Amygdala (tissue), 56 donors: ENCODE measurements at regions not wholly inside any gene's neighbourhood (a gene's known extent, or its start where the extent isn't known, plus 50 kb on each side); places are given as distances from the start of the nearest gene placed in this dataset.
A peak's percentile ranks its signal among the peaks of the same experiment; 100 is the strongest.
"Not testable (repeated sequence)": the region's sequence is repeated elsewhere in the genome, so short reads cannot be mapped to it uniquely, and the experiment has no call there.

ENCODE experiments used
- DNase-seq, 56 donors: peaks; one replicate each; lab custom pipeline; 2025; lab: John Stamatoyannopoulos, UW

DNA sequence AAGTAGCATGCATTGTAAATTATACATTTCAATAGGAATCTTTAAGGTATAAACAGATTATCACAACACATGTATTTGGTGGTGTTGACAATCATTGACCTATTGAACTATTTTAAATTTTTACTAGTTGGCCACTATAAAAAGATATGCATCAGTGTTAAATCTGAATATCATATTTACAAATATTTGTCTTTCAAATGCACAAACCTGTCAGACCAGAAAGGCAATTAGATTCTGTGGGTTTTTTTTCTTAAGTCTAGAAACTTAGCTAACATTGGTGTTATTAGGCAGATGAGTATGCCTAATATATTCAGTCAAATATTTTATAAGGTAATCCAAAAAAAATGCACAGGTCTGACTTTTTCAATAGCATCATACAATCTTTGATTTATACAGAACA lies 241.4 kb upstream of the DGKB start:
- DNase-seq, result no peak

DNA sequence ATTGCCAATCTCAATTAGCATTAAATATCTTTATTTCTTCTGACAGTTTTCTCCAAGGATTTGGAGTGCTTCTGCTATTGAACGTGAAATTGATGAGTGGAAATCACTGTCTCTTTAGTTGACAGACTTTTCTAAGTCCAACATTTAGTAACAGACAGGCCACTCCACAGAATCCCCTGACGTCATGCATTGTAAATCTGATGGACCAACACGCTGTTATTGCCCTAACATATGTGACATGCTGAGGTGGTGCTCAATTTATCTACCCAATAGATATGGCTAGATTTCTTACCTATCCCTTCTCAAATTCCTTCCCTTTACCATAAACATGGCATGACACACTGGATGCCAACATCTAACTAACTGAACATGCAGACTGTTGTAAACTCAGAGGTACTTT lies 240.6 kb upstream of the DGKB start:
- no peak for DNase-seq

DNA sequence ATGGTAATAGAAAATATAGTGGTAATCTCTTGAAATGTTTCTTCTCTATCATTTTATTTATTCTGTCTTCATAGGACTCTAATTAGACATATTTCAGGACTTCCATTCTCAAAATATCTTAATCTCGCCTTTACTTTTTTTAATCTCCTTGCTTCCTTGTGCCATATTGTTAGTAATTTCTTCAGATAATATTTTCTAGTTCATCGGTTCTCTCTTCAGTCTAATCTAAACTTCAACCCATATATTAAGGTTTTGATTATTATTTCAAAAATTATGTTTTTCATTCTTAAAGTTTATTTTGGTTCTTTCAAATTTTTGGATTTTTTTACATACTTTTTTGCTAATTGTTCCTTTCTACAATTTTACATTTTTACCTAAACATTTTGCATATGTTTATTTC lies 237.9 kb upstream of the DGKB start:
- no peak for DNase-seq

- no peak for DNase-seq
Observed at GRCh38 chr7:15131661-15132060, 229.1 kb upstream of the DGKB start.

GRCh38 chr7:15130666-15131541 lies 228.4 kb upstream of the DGKB start:
- DNase-seq, result no peak

- no peak for DNase-seq
Observed at GRCh38 chr7:15128716-15129115, 226.2 kb upstream of the DGKB start.

GRCh38 chr7:15126653-15127052 lies 224.1 kb upstream of the DGKB start:
- not testable (repeated sequence) for DNase-seq

DNA sequence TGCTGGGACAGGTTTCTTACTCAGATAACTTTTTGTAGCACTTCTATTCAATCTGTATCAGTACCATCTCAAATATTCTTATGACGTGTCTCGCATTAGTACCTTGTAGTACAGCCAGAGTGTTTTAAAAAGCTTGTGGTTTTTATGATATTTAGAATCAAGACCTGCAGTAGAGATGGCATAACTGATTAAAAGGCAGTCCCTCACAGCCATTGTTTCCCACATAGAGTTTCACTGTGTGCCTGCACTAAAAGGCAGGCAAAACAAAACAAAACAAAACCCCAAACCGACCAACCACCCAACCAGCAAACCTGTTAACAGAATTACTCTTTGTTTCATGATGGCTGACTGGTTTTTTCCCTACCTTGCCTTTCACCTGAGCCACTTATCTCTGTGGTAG lies 221.3 kb upstream of the DGKB start:
- no peak for DNase-seq

DNA sequence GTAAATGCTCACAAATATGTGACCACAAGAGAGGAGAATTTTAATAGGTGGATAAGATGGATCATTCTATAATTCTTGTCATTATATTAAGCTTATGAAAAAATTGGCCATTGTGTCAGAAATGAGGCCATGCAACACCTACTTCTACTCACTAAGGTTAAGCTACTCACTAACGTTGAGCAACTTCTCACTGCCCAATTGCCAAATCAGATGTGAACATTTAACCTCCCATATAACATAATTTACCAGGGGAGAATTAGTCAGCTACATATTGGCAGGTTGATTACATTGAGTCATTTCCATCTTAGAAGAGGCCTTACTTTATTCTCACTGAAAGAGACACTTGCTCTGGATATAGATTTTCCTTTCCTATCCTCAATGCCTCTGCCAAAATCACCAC lies 211.2 kb upstream of the DGKB start:
- DNase-seq, result no peak

- DNase-seq, result no peak
Observed at GRCh38 chr7:15105711-15106110, 203.2 kb upstream of the DGKB start.

DNA sequence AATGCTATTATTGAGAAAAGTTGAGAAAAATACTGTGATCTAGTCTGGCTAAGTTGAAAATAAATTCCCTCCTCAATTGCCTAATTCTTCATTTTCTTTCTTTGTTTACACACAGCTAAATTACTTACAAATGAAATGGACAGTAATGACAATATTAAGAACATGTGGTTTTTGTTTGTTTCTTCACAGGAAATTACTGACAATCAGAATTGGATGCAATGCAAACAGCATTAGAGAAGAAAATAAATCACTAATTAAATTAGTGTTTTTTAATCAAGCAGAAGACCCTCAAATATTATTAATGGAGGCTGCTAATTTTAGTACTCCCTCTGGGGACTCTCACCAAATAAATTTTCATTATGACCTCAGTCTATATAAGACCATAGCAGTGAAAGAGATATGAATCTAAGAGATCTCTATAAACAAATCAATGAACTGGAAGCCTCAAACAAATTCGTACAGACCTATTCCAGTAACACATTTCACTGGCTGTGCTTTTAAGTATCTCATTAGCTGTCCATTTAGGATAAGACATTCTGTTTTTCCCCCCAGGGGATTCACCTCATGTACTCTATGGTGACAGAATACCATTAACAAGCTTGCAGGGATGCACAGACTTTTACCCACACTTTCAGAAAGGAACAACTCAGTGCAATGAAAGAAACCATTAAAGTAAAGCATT lies 202.0 kb upstream of the DGKB start:
- no peak for DNase-seq

GRCh38 chr7:15099074-15099473 lies 196.5 kb upstream of the DGKB start:
- DNase-seq, result no peak

GRCh38 chr7:15096853-15097252 lies 194.3 kb upstream of the DGKB start:
- DNase-seq, result no peak

GRCh38 chr7:15094989-15095388 lies 192.4 kb upstream of the DGKB start:
- DNase-seq, result no peak

GRCh38 chr7:15087771-15088170 lies 185.2 kb upstream of the DGKB start:
- peak in 2 of 56 donors; percentile 1 to 4 for DNase-seq

GRCh38 chr7:15086862-15087261 lies 184.3 kb upstream of the DGKB start:
- no peak for DNase-seq

DNA sequence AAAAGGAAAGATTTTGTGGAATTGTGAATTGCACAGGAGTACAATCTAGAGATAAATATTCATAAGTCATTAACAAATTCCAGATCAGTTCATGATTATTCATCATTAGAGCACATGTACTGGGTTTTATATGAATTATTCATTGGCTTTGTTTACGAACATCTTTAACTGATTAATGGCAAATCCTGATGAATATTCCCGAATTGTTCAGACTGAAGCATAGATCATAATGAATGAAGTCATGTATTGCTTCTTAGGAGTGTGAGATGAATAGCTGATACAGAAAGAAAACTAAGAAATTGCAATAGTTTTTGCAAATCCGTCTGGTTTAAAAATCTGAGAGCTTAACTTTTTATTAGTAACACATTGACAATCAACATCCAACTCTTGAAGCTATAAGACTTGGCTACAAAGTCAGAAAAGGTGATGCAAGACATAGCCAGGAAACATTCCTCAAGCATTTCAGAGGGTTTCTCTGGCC lies 183.6 kb upstream of the DGKB start:
- no peak for DNase-seq

DNA sequence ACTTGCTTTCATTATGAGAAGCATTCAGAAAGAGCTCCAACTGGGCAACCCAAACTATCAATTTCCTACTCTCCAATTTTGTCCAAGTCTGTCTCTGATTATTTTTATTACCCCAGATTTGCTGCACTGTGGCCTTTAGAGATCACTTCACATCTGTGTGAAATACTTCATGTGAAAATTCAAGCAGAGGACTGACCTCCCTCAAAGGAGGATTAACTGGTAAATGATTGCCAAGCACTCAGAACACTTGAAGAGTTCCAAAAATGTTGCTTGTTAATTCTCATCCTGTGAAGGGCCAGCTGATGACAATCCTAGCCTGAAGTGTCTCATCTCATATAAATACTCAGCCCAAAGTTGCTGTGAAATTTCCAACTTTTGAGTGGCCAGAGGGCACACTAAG lies 182.8 kb upstream of the DGKB start:
- no peak for DNase-seq

GRCh38 chr7:15084368-15084767 lies 181.8 kb upstream of the DGKB start:
- DNase-seq, result no peak

GRCh38 chr7:15081891-15082290 lies 179.3 kb upstream of the DGKB start:
- DNase-seq, result no peak

- no peak for DNase-seq
Observed at GRCh38 chr7:15073301-15073700, 170.8 kb upstream of the DGKB start.

DNA sequence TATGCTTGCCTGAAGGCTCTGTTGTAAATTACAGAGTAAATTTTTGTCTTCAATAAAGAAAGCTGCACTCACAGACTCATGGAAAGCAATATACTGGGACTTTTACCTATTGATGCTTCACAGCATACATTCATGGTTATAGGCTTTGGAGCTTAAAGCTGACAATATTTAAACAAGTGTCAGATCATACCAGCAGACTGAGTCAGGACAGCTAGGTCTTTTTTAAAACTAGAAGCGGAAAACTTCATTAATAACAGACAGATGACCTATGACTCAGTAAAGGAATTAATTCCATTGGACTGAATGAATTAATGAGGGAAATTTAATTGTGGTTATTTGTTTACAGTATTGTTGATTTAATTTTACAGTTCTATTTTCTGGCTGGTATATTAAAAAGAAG lies 165.8 kb upstream of the DGKB start:
- DNase-seq, result no peak
